ENCODE measurements at regions not wholly inside any gene's neighbourhood (a gene's known extent, or its start where the extent isn't known, plus 50 kb on each side); places are given as distances from the start of the nearest gene placed in this dataset.

GRCh38 chr10:78304091-78305045, 270.7 kb downstream of the RPS24 start:
- Histone ChIP-seq H3K4me3 (ENCODE audit: low read length) (no peak overlapping the region), H3K36me3 (ENCODE audit: control insufficient read depth, insufficient read depth, low read length) (no peaks in the 10 kb centered on the region), H3K27me3 (ENCODE audit: control insufficient read depth, insufficient read depth, low read length) (no peaks in the 10 kb centered on the region), H3K4me1 (ENCODE audit: control insufficient read depth, insufficient read depth, low read length) (peaks cover 19% of the 10 kb centered on the region), H3K27ac (ENCODE audit: low read length) (no peak overlapping the region), H3K9me3 (ENCODE audit: control insufficient read depth, low read depth, low read length) (no peaks in the 10 kb centered on the region)
- DNase-seq = no peak
- WGBS (ENCODE audit: insufficient coverage, low lambda C conversion rate) = no CpG with 5 or more reads among the region's 12 CpGs

DNA sequence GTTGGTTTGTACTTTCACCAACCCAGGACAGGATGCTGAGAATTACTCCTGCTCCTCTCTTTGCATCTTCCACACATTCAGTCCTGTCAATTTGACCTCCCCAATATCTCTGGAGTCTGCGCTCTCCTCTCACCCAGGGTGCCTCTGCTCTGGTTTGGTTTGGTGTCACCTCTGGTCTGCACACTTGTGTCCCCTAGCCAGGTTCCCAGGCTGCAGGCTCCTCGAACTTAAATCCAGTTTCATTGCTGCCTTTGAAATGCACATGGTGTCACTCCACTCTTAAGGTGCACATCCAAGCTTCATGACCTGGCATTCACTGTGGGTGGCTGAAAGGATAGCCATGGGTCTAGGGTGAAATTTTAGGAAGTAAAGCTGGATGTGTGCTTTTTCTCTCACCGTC, 271.6 kb downstream of the RPS24 start:
- WGBS (ENCODE audit: insufficient coverage, low lambda C conversion rate) = 100% methylated on average over 1 of the region's 3 CpGs
- Histone ChIP-seq H3K27ac (ENCODE audit: low read length) (no peak overlapping the region), H3K4me1 (ENCODE audit: control insufficient read depth, insufficient read depth, low read length) (peaks cover 19% of the 10 kb centered on the region), H3K9me3 (ENCODE audit: control insufficient read depth, low read depth, low read length) (no peaks in the 10 kb centered on the region), H3K27me3 (ENCODE audit: control insufficient read depth, insufficient read depth, low read length) (no peaks in the 10 kb centered on the region), H3K4me3 (ENCODE audit: low read length) (no peak overlapping the region), H3K36me3 (ENCODE audit: control insufficient read depth, insufficient read depth, low read length) (no peaks in the 10 kb centered on the region)
- DNase-seq = no peak

GRCh38 chr10:78306358-78306757, 272.7 kb downstream of the RPS24 start:
- Histone ChIP-seq H3K27ac (ENCODE audit: low read length) (no peak overlapping the region), H3K4me1 (ENCODE audit: control insufficient read depth, insufficient read depth, low read length) (peaks cover 19% of the 10 kb centered on the region), H3K4me3 (ENCODE audit: low read length) (no peak overlapping the region), H3K27me3 (ENCODE audit: control insufficient read depth, insufficient read depth, low read length) (no peaks in the 10 kb centered on the region), H3K9me3 (ENCODE audit: control insufficient read depth, low read depth, low read length) (no peaks in the 10 kb centered on the region), H3K36me3 (ENCODE audit: control insufficient read depth, insufficient read depth, low read length) (no peaks in the 10 kb centered on the region)
- DNase-seq = no peak
- 95% methylated on average over 4 of the region's 5 CpGs for WGBS (ENCODE audit: insufficient coverage, low lambda C conversion rate)

GRCh38 chr10:78307576-78307975, 273.9 kb downstream of the RPS24 start:
- H3K27me3 ChIP-seq (ENCODE audit: control insufficient read depth, insufficient read depth, low read length) = no peaks in the 10 kb centered on the region
- H3K9me3 ChIP-seq (ENCODE audit: control insufficient read depth, low read depth, low read length) = no peaks in the 10 kb centered on the region
- WGBS (ENCODE audit: insufficient coverage, low lambda C conversion rate) = no CpG with 5 or more reads among the region's 1 CpG
- H3K4me1 ChIP-seq (ENCODE audit: control insufficient read depth, insufficient read depth, low read length) = peaks cover 8% of the 10 kb centered on the region
- no peaks in the 10 kb centered on the region for H3K36me3 ChIP-seq (ENCODE audit: control insufficient read depth, insufficient read depth, low read length)
- no peak overlapping the region for H3K4me3 ChIP-seq (ENCODE audit: low read length)
- DNase-seq = no peak
- H3K27ac ChIP-seq (ENCODE audit: low read length) = no peak overlapping the region

GRCh38 chr10:78309536-78310237, 276.0 kb downstream of the RPS24 start:
- Histone ChIP-seq H3K9me3 (ENCODE audit: control insufficient read depth, low read depth, low read length) (no peaks in the 10 kb centered on the region), H3K4me3 (ENCODE audit: low read length) (no peak overlapping the region), H3K27ac (ENCODE audit: low read length) (no peak overlapping the region), H3K36me3 (ENCODE audit: control insufficient read depth, insufficient read depth, low read length) (no peaks in the 10 kb centered on the region), H3K4me1 (ENCODE audit: control insufficient read depth, insufficient read depth, low read length) (no peaks in the 10 kb centered on the region), H3K27me3 (ENCODE audit: control insufficient read depth, insufficient read depth, low read length) (no peaks in the 10 kb centered on the region)
- DNase-seq = no peak
- WGBS (ENCODE audit: insufficient coverage, low lambda C conversion rate) = 100% methylated on average over 2 of the region's 15 CpGs

DNA sequence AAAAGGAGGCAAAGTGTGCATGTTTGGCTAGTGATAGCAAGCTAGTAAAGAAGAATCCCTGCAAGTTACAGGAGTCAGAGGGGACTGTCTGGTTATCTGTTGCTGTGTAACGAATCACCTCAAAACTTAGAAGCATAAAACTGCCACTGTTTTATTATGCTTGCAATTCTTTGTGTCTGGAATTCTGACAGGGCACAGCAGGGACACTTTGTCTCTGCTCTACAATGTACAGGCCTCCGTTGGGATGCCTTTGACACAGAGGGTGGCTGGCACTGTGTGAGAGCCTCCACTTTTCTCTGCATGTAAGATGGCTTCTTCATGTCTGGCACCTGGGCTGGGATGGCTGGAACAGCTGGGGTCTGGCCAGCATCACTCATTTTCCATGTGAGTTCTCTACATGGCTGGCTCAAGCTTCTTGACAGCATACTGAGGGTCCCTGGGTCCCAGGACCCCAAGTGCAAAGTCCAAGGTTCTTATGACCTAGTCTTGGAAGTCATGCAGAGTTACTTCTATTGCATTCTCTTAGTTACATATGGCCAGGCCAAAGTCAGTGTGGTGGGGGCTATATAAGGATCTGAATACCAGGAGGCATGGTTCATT, 276.9 kb downstream of the RPS24 start:
- H3K36me3 ChIP-seq (ENCODE audit: control insufficient read depth, insufficient read depth, low read length) = no peaks in the 10 kb centered on the region
- WGBS (ENCODE audit: insufficient coverage, low lambda C conversion rate) = no CpG with 5 or more reads among the region's 2 CpGs
- H3K4me3 ChIP-seq (ENCODE audit: low read length) = no peak overlapping the region
- H3K4me1 ChIP-seq (ENCODE audit: control insufficient read depth, insufficient read depth, low read length) = no peaks in the 10 kb centered on the region
- H3K27ac ChIP-seq (ENCODE audit: low read length) = no peak overlapping the region
- no peak for DNase-seq
- no peaks in the 10 kb centered on the region for H3K27me3 ChIP-seq (ENCODE audit: control insufficient read depth, insufficient read depth, low read length)
- no peaks in the 10 kb centered on the region for H3K9me3 ChIP-seq (ENCODE audit: control insufficient read depth, low read depth, low read length)

DNA sequence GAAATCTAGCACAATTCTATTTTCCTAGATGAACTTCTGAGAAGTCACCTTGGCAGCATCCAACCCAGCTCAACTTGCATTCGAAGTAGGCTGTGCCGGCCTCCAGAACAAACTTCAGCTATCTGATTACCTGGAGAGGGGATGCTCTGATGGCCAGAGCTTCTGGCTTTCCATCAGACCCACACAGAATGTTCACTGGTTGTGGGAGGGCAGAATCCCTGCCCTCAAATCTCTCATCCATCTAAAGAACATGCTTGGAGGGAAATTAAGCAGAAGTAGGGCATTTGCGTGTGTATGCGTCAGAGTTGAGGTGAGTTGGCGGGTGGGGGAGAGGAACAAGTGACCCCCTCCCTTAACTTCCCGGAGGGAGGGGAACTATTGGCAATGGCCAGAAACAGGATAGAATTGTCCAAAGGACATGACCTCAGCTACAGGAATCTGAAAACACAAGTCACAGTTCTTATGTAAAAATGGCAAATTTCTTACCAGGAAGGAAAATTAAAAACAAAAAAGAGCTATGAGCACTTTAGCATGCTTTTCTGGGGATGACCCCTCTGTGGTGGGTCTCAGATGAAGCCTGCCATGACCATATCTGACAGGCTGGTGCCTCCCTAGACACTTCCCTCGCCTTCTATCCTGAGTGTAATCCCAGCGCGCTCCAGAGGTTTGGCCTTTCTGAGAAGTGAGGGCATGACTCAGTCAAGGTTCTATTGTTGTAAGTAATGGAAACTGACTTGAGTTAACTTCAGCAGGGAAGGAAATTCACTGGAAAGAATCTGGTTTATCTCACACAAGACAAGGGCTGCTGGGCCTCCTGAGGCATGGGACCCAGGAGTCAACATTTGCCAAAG, 278.8 kb downstream of the RPS24 start:
- no peaks in the 10 kb centered on the region for H3K9me3 ChIP-seq (ENCODE audit: control insufficient read depth, low read depth, low read length)
- no peaks in the 10 kb centered on the region for H3K4me1 ChIP-seq (ENCODE audit: control insufficient read depth, insufficient read depth, low read length)
- no peaks in the 10 kb centered on the region for H3K27me3 ChIP-seq (ENCODE audit: control insufficient read depth, insufficient read depth, low read length)
- H3K4me3 ChIP-seq (ENCODE audit: low read length) = no peak overlapping the region
- no peak for DNase-seq
- no peaks in the 10 kb centered on the region for H3K36me3 ChIP-seq (ENCODE audit: control insufficient read depth, insufficient read depth, low read length)
- WGBS (ENCODE audit: insufficient coverage, low lambda C conversion rate) = 86% methylated on average over 4 of the region's 9 CpGs
- no peak overlapping the region for H3K27ac ChIP-seq (ENCODE audit: low read length)

GRCh38 chr10:78313048-78313381, 279.4 kb downstream of the RPS24 start:
- WGBS (ENCODE audit: insufficient coverage, low lambda C conversion rate) = 100% methylated on average over 2 of the region's 3 CpGs
- H3K27ac ChIP-seq (ENCODE audit: low read length) = no peak overlapping the region
- no peak for DNase-seq
- H3K4me1 ChIP-seq (ENCODE audit: control insufficient read depth, insufficient read depth, low read length) = no peaks in the 10 kb centered on the region
- H3K27me3 ChIP-seq (ENCODE audit: control insufficient read depth, insufficient read depth, low read length) = no peaks in the 10 kb centered on the region
- no peaks in the 10 kb centered on the region for H3K9me3 ChIP-seq (ENCODE audit: control insufficient read depth, low read depth, low read length)
- no peak overlapping the region for H3K4me3 ChIP-seq (ENCODE audit: low read length)
- no peaks in the 10 kb centered on the region for H3K36me3 ChIP-seq (ENCODE audit: control insufficient read depth, insufficient read depth, low read length)

- Histone ChIP-seq H3K4me1 (ENCODE audit: control insufficient read depth, insufficient read depth, low read length) (no peaks in the 10 kb centered on the region), H3K27me3 (ENCODE audit: control insufficient read depth, insufficient read depth, low read length) (no peaks in the 10 kb centered on the region), H3K4me3 (ENCODE audit: low read length) (no peak overlapping the region), H3K9me3 (ENCODE audit: control insufficient read depth, low read depth, low read length) (no peaks in the 10 kb centered on the region), H3K27ac (ENCODE audit: low read length) (no peak overlapping the region), H3K36me3 (ENCODE audit: control insufficient read depth, insufficient read depth, low read length) (no peaks in the 10 kb centered on the region)
- no peak for DNase-seq
- WGBS (ENCODE audit: insufficient coverage, low lambda C conversion rate) = no CpG with 5 or more reads among the region's 3 CpGs
Observed at GRCh38 chr10:78313636-78314035, 280.0 kb downstream of the RPS24 start.

DNA sequence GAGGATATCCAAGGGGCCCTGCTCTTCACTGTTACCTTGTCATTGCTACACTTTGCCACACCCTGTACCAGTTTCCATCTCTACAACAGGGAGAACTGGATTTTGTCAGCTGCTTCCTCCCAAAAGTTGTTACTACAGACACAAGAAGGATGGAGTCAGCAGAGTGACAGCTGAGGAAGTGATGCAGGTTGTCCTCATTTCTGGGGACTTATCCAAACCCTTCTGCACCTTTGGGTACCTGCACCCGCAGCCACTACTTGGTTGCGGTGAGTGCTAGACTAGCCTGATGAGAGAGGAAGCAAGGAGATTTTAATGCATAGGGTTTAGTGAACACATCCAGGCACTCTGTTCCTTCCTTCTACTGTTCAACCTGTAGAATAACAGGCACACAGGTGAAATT, 281.0 kb downstream of the RPS24 start:
- no peaks in the 10 kb centered on the region for H3K27me3 ChIP-seq (ENCODE audit: control insufficient read depth, insufficient read depth, low read length)
- no peaks in the 10 kb centered on the region for H3K9me3 ChIP-seq (ENCODE audit: control insufficient read depth, low read depth, low read length)
- WGBS (ENCODE audit: insufficient coverage, low lambda C conversion rate) = no CpG with 5 or more reads among the region's 2 CpGs
- H3K4me3 ChIP-seq (ENCODE audit: low read length) = no peak overlapping the region
- no peaks in the 10 kb centered on the region for H3K36me3 ChIP-seq (ENCODE audit: control insufficient read depth, insufficient read depth, low read length)
- DNase-seq = no peak
- no peak overlapping the region for H3K27ac ChIP-seq (ENCODE audit: low read length)
- H3K4me1 ChIP-seq (ENCODE audit: control insufficient read depth, insufficient read depth, low read length) = no peaks in the 10 kb centered on the region
